ENCODE measurements at regions not wholly inside any gene's neighbourhood (a gene's known extent, or its start where the extent isn't known, plus 50 kb on each side); places are given as distances from the start of the nearest gene placed in this dataset.

DNA sequence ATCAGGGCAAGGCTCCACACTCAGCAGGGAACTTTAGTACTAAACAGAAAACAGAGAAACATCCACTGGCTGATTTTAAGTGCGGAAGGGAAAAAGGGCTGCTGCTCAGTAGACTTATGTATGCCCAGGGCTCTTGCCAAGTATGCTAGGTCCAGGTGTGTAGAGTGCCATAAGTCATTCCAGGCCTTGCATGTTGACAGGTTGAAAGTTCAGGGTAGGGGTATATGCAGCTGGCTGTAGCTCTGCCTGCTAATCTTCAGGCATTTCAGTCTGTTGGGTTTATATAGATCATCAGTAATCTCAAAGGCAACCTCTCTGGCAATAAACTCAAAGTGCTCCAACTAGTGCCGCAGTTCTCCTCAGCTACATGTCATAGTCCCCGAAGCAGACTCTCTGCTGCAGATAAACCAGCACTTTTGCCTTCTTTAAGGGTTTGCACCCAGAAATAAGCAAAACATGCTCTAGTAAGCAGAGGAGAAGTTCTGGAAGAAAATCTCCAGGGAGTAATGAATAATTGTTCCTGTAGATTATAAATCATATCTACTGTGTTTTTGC, 134.9 kb upstream of the GRIA3 start:
- no peak for DNase-seq (ENCODE audit: low spot score)

More for the DNA sequence above, 134.9 kb upstream of the GRIA3 start:
- Histone ChIP-seq H3K4me1 (ENCODE audit: control insufficient read depth in 4 of 4, insufficient read depth in 4 of 4, low read length in 3 of 4) (no peaks in the 10 kb centered on the region), H3K27me3 (ENCODE audit: control insufficient read depth in 4 of 4, insufficient read depth in 4 of 4, low read length in 3 of 4) (no peaks in the 10 kb centered on the region), H3K36me3 (ENCODE audit: control insufficient read depth in 4 of 4, insufficient read depth in 3 of 4, low read depth in 1 of 4, low read length in 3 of 4) (no peaks in the 10 kb centered on the region), H3K9ac (ENCODE audit: low read depth in 1 of 2, low read length in 2 of 2) (no peak overlapping the region), H3K4me3 (ENCODE audit: low read depth in 1 of 3, low read length in 3 of 3) (no peak overlapping the region), H3K9me3 (ENCODE audit: control insufficient read depth in 4 of 4, low read length in 3 of 4) (no peaks in the 10 kb centered on the region), H3K27ac (ENCODE audit: low read depth in 1 of 2, low read length in 2 of 2) (no peak overlapping the region)
- no peak for TF ChIP-seq ATF3 (IDR thresholded peaks at IDR 0.05)
- TF ChIP-seq, protein P1, sequence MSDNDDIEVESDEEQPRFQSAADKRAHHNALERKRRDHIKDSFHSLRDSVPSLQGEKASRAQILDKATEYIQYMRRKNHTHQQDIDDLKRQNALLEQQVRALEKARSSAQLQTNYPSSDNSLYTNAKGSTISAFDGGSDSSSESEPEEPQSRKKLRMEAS (IDR thresholded peaks at IDR 0.05), result no peak
- TF ChIP-seq JUND (IDR thresholded peaks at IDR 0.05), result no peak
- no peak for TF ChIP-seq ZBTB33 (IDR thresholded peaks at IDR 0.05)
- TF ChIP-seq FOXA1 (IDR thresholded peaks at IDR 0.05), result no peak
- TF ChIP-seq RAD21 (IDR thresholded peaks at IDR 0.05), result no peak
- TF ChIP-seq NR2F2 (IDR thresholded peaks at IDR 0.05), result no peak
- TF ChIP-seq RXRA (IDR thresholded peaks at IDR 0.05), result no peak
- no peak for TF ChIP-seq FOXA2 (IDR thresholded peaks at IDR 0.05)
- no peak for TF ChIP-seq HNF4G (IDR thresholded peaks at IDR 0.05)
- TF ChIP-seq, protein P2, sequence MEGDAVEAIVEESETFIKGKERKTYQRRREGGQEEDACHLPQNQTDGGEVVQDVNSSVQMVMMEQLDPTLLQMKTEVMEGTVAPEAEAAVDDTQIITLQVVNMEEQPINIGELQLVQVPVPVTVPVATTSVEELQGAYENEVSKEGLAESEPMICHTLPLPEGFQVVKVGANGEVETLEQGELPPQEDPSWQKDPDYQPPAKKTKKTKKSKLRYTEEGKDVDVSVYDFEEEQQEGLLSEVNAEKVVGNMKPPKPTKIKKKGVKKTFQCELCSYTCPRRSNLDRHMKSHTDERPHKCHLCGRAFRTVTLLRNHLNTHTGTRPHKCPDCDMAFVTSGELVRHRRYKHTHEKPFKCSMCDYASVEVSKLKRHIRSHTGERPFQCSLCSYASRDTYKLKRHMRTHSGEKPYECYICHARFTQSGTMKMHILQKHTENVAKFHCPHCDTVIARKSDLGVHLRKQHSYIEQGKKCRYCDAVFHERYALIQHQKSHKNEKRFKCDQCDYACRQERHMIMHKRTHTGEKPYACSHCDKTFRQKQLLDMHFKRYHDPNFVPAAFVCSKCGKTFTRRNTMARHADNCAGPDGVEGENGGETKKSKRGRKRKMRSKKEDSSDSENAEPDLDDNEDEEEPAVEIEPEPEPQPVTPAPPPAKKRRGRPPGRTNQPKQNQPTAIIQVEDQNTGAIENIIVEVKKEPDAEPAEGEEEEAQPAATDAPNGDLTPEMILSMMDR (IDR thresholded peaks at IDR 0.05; ENCODE audit: low read depth, low read length, missing input control), result no peak
- no peak for TF ChIP-seq HNF4A (conservative IDR thresholded peaks at IDR 0.05)
- no peak for TF ChIP-seq REST (IDR thresholded peaks at IDR 0.05)
- no peak for TF ChIP-seq YY1 (IDR thresholded peaks at IDR 0.05)
- TF ChIP-seq TAF1 (conservative IDR thresholded peaks at IDR 0.05), result no peak
- TF ChIP-seq SP1 (IDR thresholded peaks at IDR 0.05), result no peak
- no peak for TF ChIP-seq GABPA (IDR thresholded peaks at IDR 0.05 in 1 of 2, conservative IDR thresholded peaks at IDR 0.05 in 1 of 2)
- no peak for TF ChIP-seq EGR1 (IDR thresholded peaks at IDR 0.05; ENCODE audit: low read depth in 2 of 2)
- WGBS, result 65% methylated on average over 3 of the region's 3 CpGs
